ENCODE measurements at regions not wholly inside any gene's neighbourhood (a gene's known extent, or its start where the extent isn't known, plus 50 kb on each side); places are given as distances from the start of the nearest gene placed in this dataset.

GRCh38 chr5:35324201-35324600 lies 93.9 kb upstream of the PRLR start:
- Histone ChIP-seq H3K27ac (no peak overlapping the region), H3K27me3 (no peaks in the 10 kb centered on the region), H3K4me1 (peaks cover 9% of the 10 kb centered on the region), H3K9me3 (no peaks in the 10 kb centered on the region), H3K4me3 (no peak overlapping the region), H3K36me3 (no peaks in the 10 kb centered on the region)
- intact Hi-C loops (cut with DNase I), result no loop called here
- no peak for DNase-seq (ENCODE audit: extremely low spot score in 2 of 2)
- TF ChIP-seq POLR2AphosphoS5 (IDR thresholded peaks at IDR 0.05; ENCODE audit: insufficient read depth in 1 of 2, low read depth in 1 of 2), result no peak
- TF ChIP-seq POLR2A (IDR thresholded peaks at IDR 0.05), result no peak
- TF ChIP-seq CTCF (IDR thresholded peaks at IDR 0.05), result no peak

- DNase-seq (ENCODE audit: extremely low spot score in 2 of 2), result no peak
- Histone ChIP-seq H3K4me3 (no peak overlapping the region), H3K4me1 (peaks cover 13% of the 10 kb centered on the region), H3K9me3 (no peaks in the 10 kb centered on the region), H3K27ac (no peak overlapping the region), H3K36me3 (no peaks in the 10 kb centered on the region), H3K27me3 (no peaks in the 10 kb centered on the region)
- intact Hi-C loops (cut with DNase I), result no loop called here
- TF ChIP-seq POLR2A (IDR thresholded peaks at IDR 0.05) (no peak), CTCF (IDR thresholded peaks at IDR 0.05) (no peak), POLR2AphosphoS5 (IDR thresholded peaks at IDR 0.05; ENCODE audit: insufficient read depth in 1 of 2, low read depth in 1 of 2) (no peak)
Measured at GRCh38 chr5:35320029-35320428, 89.7 kb upstream of the PRLR start.

DNA sequence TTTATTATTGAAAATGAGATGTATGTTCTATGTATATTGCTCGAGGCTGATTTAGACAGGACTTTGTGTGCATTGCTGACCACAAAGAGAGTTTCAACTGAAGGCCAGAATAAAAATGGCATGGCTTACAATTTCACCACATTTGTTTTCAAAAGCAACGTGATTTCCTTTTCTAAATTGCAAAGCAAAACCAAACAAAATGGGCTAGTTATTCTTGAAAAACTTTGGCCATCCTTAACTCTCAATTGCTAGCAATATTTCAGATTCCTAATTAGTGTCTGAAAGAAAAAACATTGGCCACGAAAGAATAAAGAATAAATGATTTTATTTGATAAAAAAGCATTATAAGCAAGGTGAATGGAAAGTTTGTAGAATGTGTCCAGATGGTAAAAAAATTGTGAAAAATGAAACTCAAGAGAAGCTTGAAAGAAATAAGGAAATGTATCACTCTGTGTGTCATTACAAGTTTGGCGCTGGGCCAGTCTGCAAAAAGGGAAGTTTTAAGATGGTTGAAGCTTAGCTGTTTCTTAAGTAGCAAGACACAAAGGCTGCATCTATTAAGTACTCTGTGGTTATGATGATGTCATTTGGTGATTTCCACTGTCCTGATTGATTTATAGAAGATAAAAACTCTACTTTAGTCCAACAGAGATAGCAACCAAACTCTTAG lies 89.2 kb upstream of the PRLR start:
- Histone ChIP-seq H3K4me1 (peaks cover 13% of the 10 kb centered on the region), H3K27me3 (no peaks in the 10 kb centered on the region), H3K9me3 (no peaks in the 10 kb centered on the region), H3K4me3 (no peak overlapping the region), H3K27ac (no peak overlapping the region), H3K36me3 (no peaks in the 10 kb centered on the region)
- no peak for DNase-seq (ENCODE audit: extremely low spot score in 2 of 2)
- TF ChIP-seq CTCF (IDR thresholded peaks at IDR 0.05) (no peak), POLR2A (IDR thresholded peaks at IDR 0.05) (no peak), POLR2AphosphoS5 (IDR thresholded peaks at IDR 0.05; ENCODE audit: insufficient read depth in 1 of 2, low read depth in 1 of 2) (no peak)
- intact Hi-C loops (cut with DNase I), result no loop called here

GRCh38 chr5:35317586-35317985 lies 87.3 kb upstream of the PRLR start:
- Histone ChIP-seq H3K27me3 (no peaks in the 10 kb centered on the region), H3K27ac (no peak overlapping the region), H3K36me3 (no peaks in the 10 kb centered on the region), H3K4me3 (no peak overlapping the region), H3K9me3 (no peaks in the 10 kb centered on the region), H3K4me1 (peaks cover 18% of the 10 kb centered on the region)
- no peak for DNase-seq (ENCODE audit: extremely low spot score in 2 of 2)
- TF ChIP-seq CTCF (IDR thresholded peaks at IDR 0.05), result no peak
- no peak for TF ChIP-seq POLR2A (IDR thresholded peaks at IDR 0.05)
- no peak for TF ChIP-seq POLR2AphosphoS5 (IDR thresholded peaks at IDR 0.05; ENCODE audit: insufficient read depth in 1 of 2, low read depth in 1 of 2)
- intact Hi-C loops (cut with DNase I), result no loop called here

DNA sequence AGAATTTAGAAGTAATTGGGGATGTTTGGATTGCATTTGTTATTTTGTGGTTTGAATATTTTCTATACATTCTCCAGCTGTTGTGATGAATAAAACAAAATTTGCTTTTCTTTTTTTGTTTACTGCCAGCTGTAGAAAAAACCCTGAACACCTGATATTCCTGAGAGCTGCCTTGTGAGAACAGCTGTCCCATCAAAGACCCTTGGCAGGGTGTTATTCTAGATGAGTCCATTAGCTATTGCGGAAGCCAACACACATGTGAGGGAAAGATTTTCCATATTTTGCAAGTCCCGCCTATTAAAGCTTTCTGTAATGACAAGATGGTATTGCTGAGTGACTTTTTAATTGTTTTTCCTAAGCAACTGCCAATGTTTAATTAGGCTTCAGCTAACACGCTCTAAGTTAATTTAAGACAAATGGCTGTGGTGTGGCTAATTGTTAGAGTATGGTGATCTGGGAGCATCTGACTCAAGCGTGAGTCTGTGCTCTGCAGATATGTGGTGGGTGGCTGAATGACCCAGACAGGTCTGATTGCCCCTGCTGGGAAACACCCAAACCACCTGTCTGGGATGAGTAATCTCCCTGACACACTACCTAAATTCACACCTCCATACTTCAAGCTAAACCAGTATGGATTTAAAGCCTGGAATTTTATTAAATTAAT lies 86.5 kb upstream of the PRLR start:
- intact Hi-C loops (cut with DNase I), result no loop called here
- Histone ChIP-seq H3K4me3 (no peak overlapping the region), H3K27ac (no peak overlapping the region), H3K27me3 (no peaks in the 10 kb centered on the region), H3K4me1 (peaks cover 24% of the 10 kb centered on the region), H3K9me3 (no peaks in the 10 kb centered on the region), H3K36me3 (no peaks in the 10 kb centered on the region)
- TF ChIP-seq CTCF (IDR thresholded peaks at IDR 0.05), result no peak
- no peak for TF ChIP-seq POLR2AphosphoS5 (IDR thresholded peaks at IDR 0.05; ENCODE audit: insufficient read depth in 1 of 2, low read depth in 1 of 2)
- TF ChIP-seq POLR2A (IDR thresholded peaks at IDR 0.05), result no peak
- DNase-seq (ENCODE audit: extremely low spot score in 2 of 2), result no peak

Data from vagina (tissue), 2 donors.